IMR-90 (cell line): ENCODE measurements at regions not wholly inside any gene's neighbourhood (a gene's known extent, or its start where the extent isn't known, plus 50 kb on each side); places are given as distances from the start of the nearest gene placed in this dataset.

Experiments
- ATAC-seq: fragments of 200-7000 bp; cut with Tn5 transposase; 2 replicates; pipeline ENCODE4 v1.9.1; 2020; ENCODE audit warnings: low read depth, mild to moderate bottlenecking, moderate library complexity
- BruUV-seq: library from RNA; stranded (reverse); fragments of 400-500 nt; replicated peaks from 2 replicates; lab custom pipeline; 2021; lab: Mats Ljungman, UMichigan
- CTCF ChIA-PET: fragments of 300-600 bp; formaldehyde crosslinking; extraction: SDS; loops from one replicate; lab custom pipeline; 2021; ENCODE audit warnings: antibody characterized with exemption; lab: Yijun Ruan, JAX
- POLR2A ChIA-PET: fragments of 300-600 bp; sonication (Branson Sonifier 250); formaldehyde crosslinking; loops from one replicate; lab custom pipeline; 2022; ENCODE audit warnings: antibody characterized with exemption; ENCODE audit not compliant: unreplicated experiment; lab: Charles Lee
- DNase-seq: peaks from one replicate; pipeline ENCODE4 v3.0.0; 2013
- H2AFZ ChIP-seq: replicated peaks from 2 replicates; pipeline ENCODE3; 2013; ENCODE audit warnings: low read length, mild to moderate bottlenecking; ENCODE audit not compliant: poor library complexity
- H2AK5ac ChIP-seq: 2 replicates; pipeline ENCODE4 v1.6.1; 2013; ENCODE audit warnings: low read depth, low read length, inconsistent platforms
- H2AK9ac ChIP-seq: replicated peaks from 2 replicates; pipeline ENCODE3; 2013; ENCODE audit warnings: mild to moderate bottlenecking, low read depth, low read length, moderate library complexity; ENCODE audit not compliant: poor library complexity
- H2BK120ac ChIP-seq: 2 replicates; pipeline ENCODE4 v1.6.1; 2013; ENCODE audit warnings: low read depth, low read length, inconsistent platforms
- H2BK15ac ChIP-seq: 3 replicates; pipeline ENCODE4 v1.6.1; 2013; ENCODE audit warnings: low read depth, low read length, inconsistent platforms
- H2BK20ac ChIP-seq: 2 replicates; pipeline ENCODE4 v1.6.1; 2013; ENCODE audit warnings: low read depth, mild to moderate bottlenecking, inconsistent platforms, low read length, moderate library complexity
- H2BK5ac ChIP-seq: 2 replicates; pipeline ENCODE4 v1.6.1; 2013; ENCODE audit warnings: mild to moderate bottlenecking, low read depth, low read length, inconsistent platforms; ENCODE audit not compliant: poor library complexity, severe bottlenecking
- H3K14ac ChIP-seq: replicated peaks from 2 replicates; pipeline ENCODE4 v1.6.1; 2013; ENCODE audit warnings: low read depth, low read length, inconsistent platforms
- H3K18ac ChIP-seq: 2 replicates; pipeline ENCODE4 v1.6.1; 2013; ENCODE audit warnings: low read depth, low read length, control low read depth
- H3K23ac ChIP-seq: 2 replicates; pipeline ENCODE4 v1.6.1; 2013; ENCODE audit warnings: low read depth, low read length, inconsistent platforms
- H3K27ac ChIP-seq: 2 replicates; pipeline ENCODE4 v1.5.1; 2013; ENCODE audit warnings: mild to moderate bottlenecking, control low read depth, low read length; ENCODE audit not compliant: insufficient read depth
- H3K27me3 ChIP-seq: 2 replicates; pipeline ENCODE4 v1.6.1; 2013; ENCODE audit warnings: low read length; ENCODE audit not compliant: control insufficient read depth, insufficient read depth
- H3K36me3 ChIP-seq: 2 replicates; pipeline ENCODE4 v1.6.1; 2013; ENCODE audit warnings: low read length, mixed read lengths; ENCODE audit not compliant: control insufficient read depth, insufficient read depth
- H3K4ac ChIP-seq: 2 replicates; pipeline ENCODE4 v1.6.1; 2013; ENCODE audit warnings: low read depth, low read length, inconsistent platforms
- H3K4me1 ChIP-seq: 2 replicates; pipeline ENCODE4 v1.6.1; 2013; ENCODE audit warnings: low read length, mixed read lengths; ENCODE audit not compliant: control insufficient read depth, insufficient read depth
- H3K4me2 ChIP-seq: 2 replicates; pipeline ENCODE4 v1.6.1; 2013; ENCODE audit warnings: low read depth, mild to moderate bottlenecking, control low read depth, low read length, moderate library complexity
- H3K4me3 ChIP-seq: 2 replicates; pipeline ENCODE4 v1.5.1; 2013; ENCODE audit warnings: low read depth, mild to moderate bottlenecking, control low read depth, low read length, moderate library complexity; ENCODE audit not compliant: insufficient read depth
- H3K56ac ChIP-seq: 2 replicates; pipeline ENCODE4 v1.6.1; 2013; ENCODE audit warnings: low read length, inconsistent platforms; ENCODE audit not compliant: insufficient read depth; ENCODE audit errors: extremely low read depth
- H3K79me1 ChIP-seq, 2 experiments: 2 replicates each; pipeline ENCODE4 v1.6.1; 2013; ENCODE audit warnings: low read length in 2 of 2, inconsistent platforms in 1 of 2, low read depth in 1 of 2
- H3K9ac ChIP-seq: 2 replicates; pipeline ENCODE4 v1.6.1; 2013; ENCODE audit warnings: low read depth, low read length, control low read depth
- H3K9me1 ChIP-seq: 2 replicates; pipeline ENCODE4 v1.6.1; 2013; ENCODE audit warnings: low read length, inconsistent platforms; ENCODE audit not compliant: insufficient read depth
- H3K9me3 ChIP-seq: 2 replicates; pipeline ENCODE4 v1.6.1; 2013; ENCODE audit warnings: low read length; ENCODE audit not compliant: control insufficient read depth, insufficient read depth
- H4K20me1 ChIP-seq: 2 replicates; pipeline ENCODE4 v1.6.1; 2013; ENCODE audit warnings: low read length, inconsistent platforms; ENCODE audit not compliant: insufficient read depth
- H4K5ac ChIP-seq: 2 replicates; pipeline ENCODE4 v1.6.1; 2013; ENCODE audit warnings: mild to moderate bottlenecking, low read depth, low read length, control low read depth
- H4K8ac ChIP-seq, 2 experiments: 2 replicates each; pipeline ENCODE4 v1.6.1; 2013; ENCODE audit warnings: low read depth in 2 of 2, low read length in 2 of 2, control low read depth in 1 of 2, inconsistent platforms in 1 of 2
- H4K91ac ChIP-seq: 2 replicates; pipeline ENCODE4 v1.6.1; 2013; ENCODE audit warnings: low read depth, low read length, inconsistent platforms; ENCODE audit not compliant: insufficient read depth
- BHLHE40 ChIP-seq: fragments of 150-350 bp; IDR thresholded peaks from 2 replicates; pipeline ENCODE4 v1.6.1; 2016; ENCODE audit warnings: mild to moderate bottlenecking, low read depth, low read length
- FOS ChIP-seq: fragments of 150-350 bp; IDR thresholded peaks from 2 replicates; pipeline ENCODE4 v1.6.1; 2016; ENCODE audit warnings: low read depth, low read length
- MAFK ChIP-seq: IDR thresholded peaks from 2 replicates; pipeline ENCODE4 v1.6.1; 2012; ENCODE audit warnings: low read depth, low read length, improper control_type of control experiment
- MAZ ChIP-seq: IDR thresholded peaks from 2 replicates; pipeline ENCODE4 v1.6.1; 2012; ENCODE audit warnings: low read depth, mild to moderate bottlenecking, low read length, improper control_type of control experiment, moderate library complexity, borderline replicate concordance
- NFE2L2 ChIP-seq: fragments of 150-350 bp; IDR thresholded peaks from 2 replicates; pipeline ENCODE4 v1.6.1; 2016; ENCODE audit warnings: low read depth, mild to moderate bottlenecking, low read length
- RAD21 ChIP-seq: IDR thresholded peaks from 2 replicates; pipeline ENCODE4 v1.6.1; 2012; ENCODE audit warnings: low read length, improper control_type of control experiment
- RFX5 ChIP-seq: IDR thresholded peaks from 2 replicates; pipeline ENCODE4 v1.8.0; 2012; ENCODE audit warnings: low read depth, mild to moderate bottlenecking, low read length, moderate library complexity
- WGBS, 2 experiments: methylation state at CpG; one replicate each; pipeline versions ENCODE4 v1.1.5 to v1.1.7; 2013; ENCODE audit warnings: missing lambda C conversion rate in 2 of 2; ENCODE audit not compliant: insufficient read length in 1 of 2; ENCODE audit errors: extremely low coverage in 2 of 2; 5-methylcytosine and 5-hydroxymethylcytosine counted together
- dilution Hi-C: fragments of 300-500 bp; cut with HindIII; formaldehyde crosslinking; loops from one replicate; pipeline ENCODE4 v1.14.3; 2018; ENCODE audit warnings: low sequenced_read_pairs; ENCODE audit not compliant: unreplicated experiment
- in situ Hi-C: fragments of 300-500 bp; cut with MboI; formaldehyde crosslinking; loops from 3 replicates; pipeline ENCODE4 v1.14.3; 2019; ENCODE audit warnings: low sequenced_read_pairs, inconsistent platforms, mixed read lengths
- intact Hi-C: fragments of 100-400 bp; cut with micrococcal nuclease; formaldehyde crosslinking; loops from 2 replicates; pipeline ENCODE4 v1.10.0; 2022

DNA sequence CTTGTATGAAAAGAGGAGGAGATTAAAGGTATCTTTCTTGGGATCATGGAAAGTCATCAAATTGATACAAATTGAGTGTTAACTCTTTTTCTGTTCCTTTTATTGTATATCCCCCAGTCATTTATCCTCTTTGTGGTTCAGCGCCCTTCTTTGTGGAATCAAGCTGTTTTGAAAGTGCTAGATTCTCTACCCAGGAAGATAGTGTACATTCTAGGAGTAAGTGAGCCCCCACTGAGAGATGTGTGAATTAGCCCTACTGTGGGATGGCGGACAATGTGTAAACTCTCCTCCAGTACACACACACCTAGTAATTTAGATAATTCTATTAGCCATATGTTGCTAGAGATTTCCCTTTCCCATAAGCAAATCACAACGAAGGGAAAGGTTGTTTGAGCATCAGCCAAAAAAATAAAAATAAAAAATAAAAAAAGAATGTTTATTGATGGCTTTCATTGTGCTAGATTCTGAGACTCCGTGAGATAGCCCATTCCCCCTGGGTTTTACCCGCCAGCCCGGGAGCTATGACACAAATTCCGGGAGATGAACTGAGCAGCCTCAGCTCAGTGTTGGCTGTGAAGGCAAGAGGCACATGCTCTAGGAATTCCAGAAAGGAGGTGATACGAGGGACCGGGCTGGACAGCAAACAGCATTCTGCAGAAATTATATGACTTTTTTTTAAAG is 378.4 kb upstream of the RUNX1 start:
- no TSS peak for BruUV-seq
- Histone ChIP-seq H3K56ac (no peak overlapping the region), H2AFZ (no peak overlapping the region), H3K27ac (no peak overlapping the region), H3K4me3 (no peak overlapping the region), H4K91ac (no peak overlapping the region), H2AK9ac (no peak overlapping the region), H3K4ac (no peak overlapping the region), H3K36me3 (no peaks in the 10 kb centered on the region), H2BK15ac (no peak overlapping the region), H3K9me1 (no peaks in the 10 kb centered on the region; the same call in 1 of the 2 replicates), H4K20me1 (no peaks in the 10 kb centered on the region), H3K9ac (no peak overlapping the region), H2AK5ac (no peak overlapping the region), H3K4me2 (no peak overlapping the region), H2BK20ac (no peak overlapping the region), H3K79me1 (no peaks in the 10 kb centered on the region), H3K4me1 (peaks cover 1% of the 10 kb centered on the region; the same call in 1 of the 2 replicates), H2BK120ac (no peak overlapping the region), H3K14ac (no peak overlapping the region), H4K8ac (no peak overlapping the region), H3K23ac (no peak overlapping the region), H2BK5ac (no peak overlapping the region), H3K9me3 (peaks cover 7% of the 10 kb centered on the region), H3K27me3 (no peaks in the 10 kb centered on the region), H4K5ac (no peak overlapping the region), H3K18ac (no peak overlapping the region)
- intact Hi-C loops (no loop called here), dilution Hi-C loops (no loop called here), in situ Hi-C loops (no loop called here)
- DNase-seq (no peak), ATAC-seq (no peak)
- ChIA-PET CTCF (no interaction called here), POLR2A (interaction anchor here (0.6 kb wide), 1 partner anchor 8 kb away, joined by 17 read pairs; no protein-coding TSS in a partner anchor)
- TF ChIP-seq BHLHE40, result no peak
- no peak for TF ChIP-seq NFE2L2
- no peak for TF ChIP-seq MAFK
- no peak for TF ChIP-seq FOS
- TF ChIP-seq RAD21, result no peak
- TF ChIP-seq MAZ, result no peak
- TF ChIP-seq RFX5, result no peak
- WGBS, 2 experiments, result 56% methylated on average over 4 of the region's 9 CpGs; no CpG with 5 or more reads in 1 of the 2 experiments
